ENCODE measurements at regions not wholly inside any gene's neighbourhood (a gene's known extent, or its start where the extent isn't known, plus 50 kb on each side); places are given as distances from the start of the nearest gene placed in this dataset.
A peak's percentile ranks its signal among the peaks of the same experiment; 100 is the strongest.

DNA sequence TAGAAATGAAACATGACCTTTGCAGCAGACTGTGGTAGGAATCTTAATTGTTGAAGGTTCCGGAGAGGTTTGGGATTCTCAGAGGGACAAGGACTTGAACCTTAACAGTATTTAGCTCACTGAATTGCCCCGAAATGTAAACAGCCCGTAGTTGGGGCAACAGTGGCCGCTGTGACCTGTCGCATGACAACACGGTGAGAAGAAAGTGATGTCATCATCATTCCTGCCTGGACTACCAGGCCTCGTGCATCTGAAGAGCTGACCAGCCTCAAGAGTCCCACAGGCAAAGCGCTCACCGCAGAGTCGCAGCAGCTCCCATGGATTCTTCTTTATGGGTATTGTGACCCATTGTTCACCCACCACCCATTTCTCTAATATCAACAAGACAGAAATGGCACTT is 250.6 kb downstream of the KLF6 start:
- H3K18ac ChIP-seq (ENCODE audit: low read length) = no peak overlapping the region
- no peak overlapping the region for H2AK5ac ChIP-seq (ENCODE audit: low read length)
- no peaks in the 10 kb centered on the region for H3K36me3 ChIP-seq (ENCODE audit: control insufficient read depth, insufficient read depth, low read length)
- H3K27ac ChIP-seq (ENCODE audit: low read depth, low read length) = no peak overlapping the region
- no peak overlapping the region for H3K4me3 ChIP-seq (ENCODE audit: low read length)
- H3K56ac ChIP-seq (ENCODE audit: low read length) = no peak overlapping the region
- H3K4me1 ChIP-seq (ENCODE audit: control insufficient read depth, low read depth, low read length) = no peaks in the 10 kb centered on the region
- H2BK15ac ChIP-seq (replicated peaks; ENCODE audit: low read depth) = no peak overlapping the region
- H3K23ac ChIP-seq (ENCODE audit: low read length) = no peak overlapping the region
- WGBS (ENCODE audit: extremely low coverage, insufficient coverage, low lambda C conversion rate) = no CpG with 5 or more reads among the region's 10 CpGs
- H3K79me2 ChIP-seq (ENCODE audit: control insufficient read depth, insufficient read depth, low read length) = no peaks in the 10 kb centered on the region
- no peaks in the 10 kb centered on the region for H3K79me1 ChIP-seq (ENCODE audit: low read length)
- H4K5ac ChIP-seq (ENCODE audit: low read length) = no peak overlapping the region
- H3K27me3 ChIP-seq (ENCODE audit: insufficient read depth, low read length, poor library complexity) = no peaks in the 10 kb centered on the region
- DNase-seq = peak; percentile 39
- H3K9ac ChIP-seq (ENCODE audit: low read length) = no peak overlapping the region
- no peak overlapping the region for H3K4ac ChIP-seq (ENCODE audit: low read depth, low read length)
- no peak overlapping the region for H2BK120ac ChIP-seq (ENCODE audit: low read depth, low read length)
- H2BK5ac ChIP-seq (ENCODE audit: low read length) = no peak overlapping the region
- H4K8ac ChIP-seq (ENCODE audit: low read depth, low read length) = no peak overlapping the region
- H3K4me2 ChIP-seq (ENCODE audit: low read length) = no peak overlapping the region

GRCh38 chr10:3533296-3533695 is 251.7 kb downstream of the KLF6 start:
- DNase-seq = no peak
- no peaks in the 10 kb centered on the region for H3K27me3 ChIP-seq (ENCODE audit: insufficient read depth, low read length, poor library complexity)
- no peak overlapping the region for H3K4ac ChIP-seq (ENCODE audit: low read depth, low read length)
- H3K9ac ChIP-seq (ENCODE audit: low read length) = no peak overlapping the region
- H3K27ac ChIP-seq (ENCODE audit: low read depth, low read length) = no peak overlapping the region
- no peak overlapping the region for H4K5ac ChIP-seq (ENCODE audit: low read length)
- no peak overlapping the region for H4K8ac ChIP-seq (ENCODE audit: low read depth, low read length)
- WGBS (ENCODE audit: extremely low coverage, insufficient coverage, low lambda C conversion rate) = no CpG with 5 or more reads among the region's 3 CpGs
- H3K4me2 ChIP-seq (ENCODE audit: low read length) = no peak overlapping the region
- no peak overlapping the region for H3K23ac ChIP-seq (ENCODE audit: low read length)
- H3K18ac ChIP-seq (ENCODE audit: low read length) = no peak overlapping the region
- H3K79me1 ChIP-seq (ENCODE audit: low read length) = no peaks in the 10 kb centered on the region
- H3K36me3 ChIP-seq (ENCODE audit: control insufficient read depth, insufficient read depth, low read length) = no peaks in the 10 kb centered on the region
- H2BK15ac ChIP-seq (replicated peaks; ENCODE audit: low read depth) = no peak overlapping the region
- H3K56ac ChIP-seq (ENCODE audit: low read length) = no peak overlapping the region
- H2BK5ac ChIP-seq (ENCODE audit: low read length) = no peak overlapping the region
- no peak overlapping the region for H2BK120ac ChIP-seq (ENCODE audit: low read depth, low read length)
- H3K4me1 ChIP-seq (ENCODE audit: control insufficient read depth, low read depth, low read length) = no peaks in the 10 kb centered on the region
- H3K79me2 ChIP-seq (ENCODE audit: control insufficient read depth, insufficient read depth, low read length) = no peaks in the 10 kb centered on the region
- no peak overlapping the region for H2AK5ac ChIP-seq (ENCODE audit: low read length)
- no peak overlapping the region for H3K4me3 ChIP-seq (ENCODE audit: low read length)

DNA sequence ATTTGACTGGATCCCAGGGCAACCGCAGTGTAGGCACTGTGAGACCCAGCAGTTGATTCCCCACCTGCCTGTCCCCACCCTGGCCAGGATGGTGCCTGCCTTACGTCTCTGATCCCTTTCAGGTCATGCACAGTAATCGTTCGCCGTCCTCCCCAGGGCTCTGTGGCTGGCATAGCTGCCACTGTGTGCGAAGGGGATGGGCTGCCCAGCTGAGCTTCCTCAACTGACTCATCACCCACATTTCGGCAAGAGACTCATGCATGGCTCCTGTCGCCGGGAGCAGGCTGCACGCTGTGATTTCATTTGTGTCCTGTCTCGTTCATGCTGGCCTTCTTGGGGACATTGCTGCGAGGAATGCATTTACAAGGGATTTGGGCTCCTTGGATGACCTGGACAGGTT is 252.4 kb downstream of the KLF6 start:
- H4K8ac ChIP-seq (ENCODE audit: low read depth, low read length) = no peak overlapping the region
- no peak overlapping the region for H3K56ac ChIP-seq (ENCODE audit: low read length)
- H3K4ac ChIP-seq (ENCODE audit: low read depth, low read length) = no peak overlapping the region
- H3K9ac ChIP-seq (ENCODE audit: low read length) = no peak overlapping the region
- no peaks in the 10 kb centered on the region for H3K4me1 ChIP-seq (ENCODE audit: control insufficient read depth, low read depth, low read length)
- H3K79me2 ChIP-seq (ENCODE audit: control insufficient read depth, insufficient read depth, low read length) = no peaks in the 10 kb centered on the region
- no peak overlapping the region for H3K4me3 ChIP-seq (ENCODE audit: low read length)
- H2BK15ac ChIP-seq (replicated peaks; ENCODE audit: low read depth) = no peak overlapping the region
- no peak overlapping the region for H2BK5ac ChIP-seq (ENCODE audit: low read length)
- DNase-seq = no peak
- H2BK120ac ChIP-seq (ENCODE audit: low read depth, low read length) = no peak overlapping the region
- WGBS (ENCODE audit: extremely low coverage, insufficient coverage, low lambda C conversion rate) = no CpG with 5 or more reads among the region's 12 CpGs
- no peaks in the 10 kb centered on the region for H3K36me3 ChIP-seq (ENCODE audit: control insufficient read depth, insufficient read depth, low read length)
- H3K18ac ChIP-seq (ENCODE audit: low read length) = no peak overlapping the region
- H3K27me3 ChIP-seq (ENCODE audit: insufficient read depth, low read length, poor library complexity) = no peaks in the 10 kb centered on the region
- H3K23ac ChIP-seq (ENCODE audit: low read length) = no peak overlapping the region
- H2AK5ac ChIP-seq (ENCODE audit: low read length) = no peak overlapping the region
- no peaks in the 10 kb centered on the region for H3K79me1 ChIP-seq (ENCODE audit: low read length)
- H4K5ac ChIP-seq (ENCODE audit: low read length) = no peak overlapping the region
- no peak overlapping the region for H3K27ac ChIP-seq (ENCODE audit: low read depth, low read length)
- no peak overlapping the region for H3K4me2 ChIP-seq (ENCODE audit: low read length)

- no CpG with 5 or more reads among the region's 5 CpGs for WGBS (ENCODE audit: extremely low coverage, insufficient coverage, low lambda C conversion rate)
- Histone ChIP-seq H3K18ac (ENCODE audit: low read length) (no peak overlapping the region), H4K5ac (ENCODE audit: low read length) (no peak overlapping the region), H2BK5ac (ENCODE audit: low read length) (no peak overlapping the region), H3K9ac (ENCODE audit: low read length) (no peak overlapping the region), H4K8ac (ENCODE audit: low read depth, low read length) (no peak overlapping the region), H2BK15ac (replicated peaks; ENCODE audit: low read depth) (no peak overlapping the region), H3K36me3 (ENCODE audit: control insufficient read depth, insufficient read depth, low read length) (no peaks in the 10 kb centered on the region), H3K4me3 (ENCODE audit: low read length) (no peak overlapping the region), H3K23ac (ENCODE audit: low read length) (no peak overlapping the region), H3K4ac (ENCODE audit: low read depth, low read length) (no peak overlapping the region), H3K56ac (ENCODE audit: low read length) (no peak overlapping the region), H3K79me1 (ENCODE audit: low read length) (no peaks in the 10 kb centered on the region), H2AK5ac (ENCODE audit: low read length) (no peak overlapping the region), H3K27me3 (ENCODE audit: insufficient read depth, low read length, poor library complexity) (no peaks in the 10 kb centered on the region), H3K79me2 (ENCODE audit: control insufficient read depth, insufficient read depth, low read length) (no peaks in the 10 kb centered on the region), H3K4me2 (ENCODE audit: low read length) (no peak overlapping the region), H2BK120ac (ENCODE audit: low read depth, low read length) (no peak overlapping the region), H3K4me1 (ENCODE audit: control insufficient read depth, low read depth, low read length) (no peaks in the 10 kb centered on the region), H3K27ac (ENCODE audit: low read depth, low read length) (no peak overlapping the region)
- DNase-seq = no peak
These were observed 253.3 kb downstream of the KLF6 start for GRCh38 chr10:3531670-3532069.

GRCh38 chr10:3530783-3531645 is 254.0 kb downstream of the KLF6 start:
- Histone ChIP-seq H3K4ac (ENCODE audit: low read depth, low read length) (no peak overlapping the region), H3K27ac (ENCODE audit: low read depth, low read length) (no peak overlapping the region), H2BK120ac (ENCODE audit: low read depth, low read length) (no peak overlapping the region), H3K56ac (ENCODE audit: low read length) (no peak overlapping the region), H4K5ac (ENCODE audit: low read length) (no peak overlapping the region), H3K4me1 (ENCODE audit: control insufficient read depth, low read depth, low read length) (no peaks in the 10 kb centered on the region), H3K9ac (ENCODE audit: low read length) (no peak overlapping the region), H2BK5ac (ENCODE audit: low read length) (no peak overlapping the region), H2BK15ac (replicated peaks; ENCODE audit: low read depth) (no peak overlapping the region), H3K23ac (ENCODE audit: low read length) (no peak overlapping the region), H3K79me2 (ENCODE audit: control insufficient read depth, insufficient read depth, low read length) (no peaks in the 10 kb centered on the region), H3K79me1 (ENCODE audit: low read length) (no peaks in the 10 kb centered on the region), H3K18ac (ENCODE audit: low read length) (no peak overlapping the region), H3K4me3 (ENCODE audit: low read length) (no peak overlapping the region), H3K27me3 (ENCODE audit: insufficient read depth, low read length, poor library complexity) (no peaks in the 10 kb centered on the region), H3K36me3 (ENCODE audit: control insufficient read depth, insufficient read depth, low read length) (no peaks in the 10 kb centered on the region), H4K8ac (ENCODE audit: low read depth, low read length) (no peak overlapping the region), H3K4me2 (ENCODE audit: low read length) (no peak overlapping the region), H2AK5ac (ENCODE audit: low read length) (no peak overlapping the region)
- no CpG with 5 or more reads among the region's 16 CpGs for WGBS (ENCODE audit: extremely low coverage, insufficient coverage, low lambda C conversion rate)
- no peak for DNase-seq

DNA sequence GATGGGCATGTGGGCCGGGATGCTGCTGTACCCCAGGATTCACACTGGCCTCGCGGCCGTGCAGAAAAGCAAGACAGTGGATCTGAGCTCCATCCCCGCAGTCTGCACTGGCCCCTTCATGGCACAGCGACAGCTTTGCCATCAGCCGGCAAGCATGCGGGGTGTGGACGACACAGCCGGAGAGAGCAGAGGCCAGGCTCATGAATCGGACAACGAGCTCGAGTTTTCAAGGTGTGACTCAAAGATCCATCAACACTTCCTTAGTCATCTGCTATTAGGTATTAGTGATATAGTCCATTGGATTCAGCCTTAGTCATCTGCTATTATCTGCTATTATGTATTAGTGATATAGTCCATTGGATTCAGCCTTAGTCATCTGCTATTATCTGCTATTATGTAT is 254.7 kb downstream of the KLF6 start:
- no peaks in the 10 kb centered on the region for H3K27me3 ChIP-seq (ENCODE audit: insufficient read depth, low read length, poor library complexity)
- H3K4me2 ChIP-seq (ENCODE audit: low read length) = no peak overlapping the region
- H3K9ac ChIP-seq (ENCODE audit: low read length) = no peak overlapping the region
- H2AK5ac ChIP-seq (ENCODE audit: low read length) = no peak overlapping the region
- DNase-seq = no peak
- no peaks in the 10 kb centered on the region for H3K79me1 ChIP-seq (ENCODE audit: low read length)
- no peak overlapping the region for H3K4ac ChIP-seq (ENCODE audit: low read depth, low read length)
- no peak overlapping the region for H2BK120ac ChIP-seq (ENCODE audit: low read depth, low read length)
- no peak overlapping the region for H3K56ac ChIP-seq (ENCODE audit: low read length)
- no peak overlapping the region for H3K18ac ChIP-seq (ENCODE audit: low read length)
- H3K4me1 ChIP-seq (ENCODE audit: control insufficient read depth, low read depth, low read length) = no peaks in the 10 kb centered on the region
- H2BK15ac ChIP-seq (replicated peaks; ENCODE audit: low read depth) = no peak overlapping the region
- H2BK5ac ChIP-seq (ENCODE audit: low read length) = no peak overlapping the region
- H4K8ac ChIP-seq (ENCODE audit: low read depth, low read length) = no peak overlapping the region
- no peaks in the 10 kb centered on the region for H3K79me2 ChIP-seq (ENCODE audit: control insufficient read depth, insufficient read depth, low read length)
- H3K36me3 ChIP-seq (ENCODE audit: control insufficient read depth, insufficient read depth, low read length) = no peaks in the 10 kb centered on the region
- no peak overlapping the region for H3K4me3 ChIP-seq (ENCODE audit: low read length)
- H3K27ac ChIP-seq (ENCODE audit: low read depth, low read length) = no peak overlapping the region
- H4K5ac ChIP-seq (ENCODE audit: low read length) = no peak overlapping the region
- no CpG with 5 or more reads among the region's 13 CpGs for WGBS (ENCODE audit: extremely low coverage, insufficient coverage, low lambda C conversion rate)
- no peak overlapping the region for H3K23ac ChIP-seq (ENCODE audit: low read length)

All from mesendoderm (in vitro differentiated cells).